ENCODE measurements at regions not wholly inside any gene's neighbourhood (a gene's known extent, or its start where the extent isn't known, plus 50 kb on each side); places are given as distances from the start of the nearest gene placed in this dataset.
"Not testable (repeated sequence)": the region's sequence is repeated elsewhere in the genome, so short reads cannot be mapped to it uniquely, and the experiment has no call there.

DNA sequence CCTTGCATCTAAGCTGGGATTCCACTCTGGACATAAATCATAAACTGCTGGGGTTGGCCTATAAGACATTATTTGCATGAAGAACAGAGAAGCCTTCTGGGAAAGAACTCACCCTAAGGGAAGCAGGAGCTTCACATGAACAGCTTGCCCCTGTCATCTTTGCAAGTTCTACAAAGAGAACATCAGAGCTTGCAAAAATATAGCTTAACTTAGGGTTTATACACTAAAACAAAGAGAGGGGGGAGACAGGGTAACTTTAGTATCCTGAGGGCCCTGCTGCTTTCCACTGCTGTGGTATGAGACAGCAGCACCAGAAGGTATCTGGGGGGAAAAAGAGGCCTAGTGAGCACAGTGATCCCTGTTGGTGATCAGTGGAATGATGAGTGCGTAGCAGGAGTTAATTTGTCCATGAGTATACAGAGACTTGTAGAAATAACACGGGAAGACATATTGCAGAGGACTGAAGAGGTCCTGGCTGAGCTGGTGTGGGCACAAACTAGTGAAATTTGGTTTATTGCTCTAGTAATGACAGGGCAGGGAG, 116.1 kb upstream of the TSC22D1 start:
- no peak for DNase-seq (ENCODE audit: low read depth in 6 of 9, low spot score in 9 of 9)
- H3K27me3 ChIP-seq (ENCODE audit: control insufficient read depth in 2 of 2, insufficient read depth in 1 of 2, low read length in 1 of 2) = no peaks in the 10 kb centered on the region
- H3K4me1 ChIP-seq (ENCODE audit: control insufficient read depth in 2 of 2, insufficient read depth in 2 of 2, low read length in 2 of 2) = no peaks in the 10 kb centered on the region
- no peak overlapping the region for H3K27ac ChIP-seq (ENCODE audit: low read depth in 1 of 2, low read length in 1 of 2)
- H3K36me3 ChIP-seq (ENCODE audit: control insufficient read depth in 2 of 2, insufficient read depth in 2 of 2, low read length in 1 of 2) = no peaks in the 10 kb centered on the region
- no peak overlapping the region for H3K4me3 ChIP-seq (ENCODE audit: low read length in 2 of 2)
- WGBS = 95% methylated on average over 2 of the region's 2 CpGs
- no peaks in the 10 kb centered on the region for H3K9me3 ChIP-seq (ENCODE audit: control insufficient read depth in 2 of 2, insufficient read depth in 1 of 2, low read length in 1 of 2)

DNA sequence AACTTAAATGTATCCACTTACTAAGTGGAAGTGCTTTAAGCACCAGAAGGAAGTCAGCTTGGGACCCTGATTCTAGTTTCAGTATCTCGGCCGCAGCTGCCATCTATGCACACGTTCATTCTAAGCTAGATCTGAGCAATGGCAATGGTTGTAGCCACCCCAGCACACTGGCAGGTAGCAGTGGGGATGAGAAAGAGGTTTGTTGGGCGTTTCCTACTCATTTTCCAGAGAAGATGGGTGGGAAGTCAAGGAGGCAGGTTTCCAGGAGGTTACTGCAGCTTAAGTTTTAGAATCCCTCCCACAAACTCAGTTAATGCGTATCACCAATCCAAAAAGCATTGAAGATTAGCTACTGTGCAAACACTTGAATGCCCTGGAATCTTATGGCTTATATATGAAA, 114.2 kb upstream of the TSC22D1 start:
- DNase-seq (ENCODE audit: low read depth in 6 of 9, low spot score in 9 of 9) = no peak
- H3K27me3 ChIP-seq (ENCODE audit: control insufficient read depth in 2 of 2, insufficient read depth in 1 of 2, low read length in 1 of 2) = no peaks in the 10 kb centered on the region
- H3K27ac ChIP-seq (ENCODE audit: low read depth in 1 of 2, low read length in 1 of 2) = no peak overlapping the region
- no peak overlapping the region for H3K4me3 ChIP-seq (ENCODE audit: low read length in 2 of 2)
- WGBS = 95% methylated on average over 5 of the region's 5 CpGs
- H3K4me1 ChIP-seq (ENCODE audit: control insufficient read depth in 2 of 2, insufficient read depth in 2 of 2, low read length in 2 of 2) = no peaks in the 10 kb centered on the region
- H3K9me3 ChIP-seq (ENCODE audit: control insufficient read depth in 2 of 2, insufficient read depth in 1 of 2, low read length in 1 of 2) = no peaks in the 10 kb centered on the region
- no peaks in the 10 kb centered on the region for H3K36me3 ChIP-seq (ENCODE audit: control insufficient read depth in 2 of 2, insufficient read depth in 2 of 2, low read length in 1 of 2)

DNA sequence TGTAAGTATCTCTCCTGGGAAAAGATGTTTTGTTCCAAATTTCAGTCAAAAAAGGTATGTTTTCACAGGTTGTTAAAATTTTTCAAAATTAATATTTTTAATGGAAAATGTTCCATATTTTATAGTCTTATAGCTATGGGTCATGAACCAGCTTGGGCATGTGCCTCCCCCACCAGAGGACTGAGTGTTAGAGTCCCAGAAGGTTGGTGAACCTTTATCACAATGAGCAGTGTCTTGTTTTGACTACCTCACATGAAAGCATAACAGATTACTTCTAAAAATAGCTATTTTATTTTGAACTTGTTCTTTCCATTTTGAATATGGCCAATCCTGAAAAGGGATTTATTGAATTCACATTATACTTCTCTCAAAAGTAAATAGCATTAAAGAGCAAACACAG, 112.5 kb upstream of the TSC22D1 start:
- no peak for DNase-seq (ENCODE audit: low read depth in 6 of 9, low spot score in 9 of 9)
- H3K27ac ChIP-seq (ENCODE audit: low read depth in 1 of 2, low read length in 1 of 2) = no peak overlapping the region
- no peak overlapping the region for H3K4me3 ChIP-seq (ENCODE audit: low read length in 2 of 2)
- no peaks in the 10 kb centered on the region for H3K27me3 ChIP-seq (ENCODE audit: control insufficient read depth in 2 of 2, insufficient read depth in 1 of 2, low read length in 1 of 2)
- no peaks in the 10 kb centered on the region for H3K36me3 ChIP-seq (ENCODE audit: control insufficient read depth in 2 of 2, insufficient read depth in 2 of 2, low read length in 1 of 2)
- H3K4me1 ChIP-seq (ENCODE audit: control insufficient read depth in 2 of 2, insufficient read depth in 2 of 2, low read length in 2 of 2) = no peaks in the 10 kb centered on the region
- H3K9me3 ChIP-seq (ENCODE audit: control insufficient read depth in 2 of 2, insufficient read depth in 1 of 2, low read length in 1 of 2) = no peaks in the 10 kb centered on the region

DNA sequence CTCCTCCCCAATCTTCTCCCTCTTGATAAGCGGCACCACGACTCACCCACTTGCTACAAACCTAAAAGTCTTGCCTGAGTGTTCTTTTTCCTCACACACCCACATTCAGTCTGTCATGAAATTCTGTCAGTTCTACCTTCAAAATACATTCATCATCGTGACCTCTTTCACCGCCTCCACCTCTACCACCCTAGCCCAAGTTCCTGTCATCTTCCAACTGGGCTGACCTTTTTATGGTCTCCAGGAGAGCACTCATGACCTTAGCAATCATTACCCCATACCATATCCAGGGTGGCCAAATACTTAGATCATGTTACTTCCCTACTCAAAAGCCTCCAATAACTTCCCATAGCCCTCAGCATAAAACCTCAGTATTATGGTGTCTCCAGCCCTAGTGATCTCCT, 110.4 kb upstream of the TSC22D1 start:
- Histone ChIP-seq H3K4me1 (ENCODE audit: control insufficient read depth in 2 of 2, insufficient read depth in 2 of 2, low read length in 2 of 2) (no peaks in the 10 kb centered on the region), H3K4me3 (ENCODE audit: low read length in 2 of 2) (no peak overlapping the region), H3K27ac (ENCODE audit: low read depth in 1 of 2, low read length in 1 of 2) (no peak overlapping the region), H3K27me3 (ENCODE audit: control insufficient read depth in 2 of 2, insufficient read depth in 1 of 2, low read length in 1 of 2) (no peaks in the 10 kb centered on the region), H3K36me3 (ENCODE audit: control insufficient read depth in 2 of 2, insufficient read depth in 2 of 2, low read length in 1 of 2) (no peaks in the 10 kb centered on the region), H3K9me3 (ENCODE audit: control insufficient read depth in 2 of 2, insufficient read depth in 1 of 2, low read length in 1 of 2) (no peaks in the 10 kb centered on the region)
- WGBS = 98% methylated on average over 4 of the region's 4 CpGs
- no peak for DNase-seq (ENCODE audit: low read depth in 6 of 9, low spot score in 9 of 9)

DNA sequence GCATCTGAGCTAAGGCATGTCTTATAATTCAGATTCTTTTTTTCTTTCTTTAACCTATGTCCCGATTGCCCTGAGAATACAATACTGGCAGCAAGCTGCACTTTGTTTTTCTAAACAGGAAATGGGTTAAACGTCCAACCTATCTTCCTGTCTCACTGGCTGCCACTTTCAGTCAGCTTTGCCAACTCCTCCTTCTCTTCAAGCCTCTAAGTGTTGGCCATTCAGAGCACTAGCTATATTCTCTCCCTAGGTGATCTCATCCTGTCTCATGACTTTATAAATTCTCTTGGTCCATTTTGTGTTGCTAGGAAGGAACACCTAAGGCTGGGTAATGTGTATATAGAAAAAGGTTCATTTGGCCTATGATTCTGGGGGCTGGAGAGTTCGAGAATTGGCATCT, 109.5 kb upstream of the TSC22D1 start:
- H3K4me3 ChIP-seq (ENCODE audit: low read length in 2 of 2) = no peak overlapping the region
- no peaks in the 10 kb centered on the region for H3K36me3 ChIP-seq (ENCODE audit: control insufficient read depth in 2 of 2, insufficient read depth in 2 of 2, low read length in 1 of 2)
- no peak overlapping the region for H3K27ac ChIP-seq (ENCODE audit: low read depth in 1 of 2, low read length in 1 of 2)
- WGBS = 59% methylated on average over 3 of the region's 3 CpGs
- peaks cover 0 to 4% of the 10 kb centered on the region in 2 donors for H3K9me3 ChIP-seq (ENCODE audit: control insufficient read depth in 2 of 2, insufficient read depth in 1 of 2, low read length in 1 of 2)
- no peak for DNase-seq (ENCODE audit: low read depth in 6 of 9, low spot score in 9 of 9)
- no peaks in the 10 kb centered on the region for H3K27me3 ChIP-seq (ENCODE audit: control insufficient read depth in 2 of 2, insufficient read depth in 1 of 2, low read length in 1 of 2)
- H3K4me1 ChIP-seq (ENCODE audit: control insufficient read depth in 2 of 2, insufficient read depth in 2 of 2, low read length in 2 of 2) = no peaks in the 10 kb centered on the region

DNA sequence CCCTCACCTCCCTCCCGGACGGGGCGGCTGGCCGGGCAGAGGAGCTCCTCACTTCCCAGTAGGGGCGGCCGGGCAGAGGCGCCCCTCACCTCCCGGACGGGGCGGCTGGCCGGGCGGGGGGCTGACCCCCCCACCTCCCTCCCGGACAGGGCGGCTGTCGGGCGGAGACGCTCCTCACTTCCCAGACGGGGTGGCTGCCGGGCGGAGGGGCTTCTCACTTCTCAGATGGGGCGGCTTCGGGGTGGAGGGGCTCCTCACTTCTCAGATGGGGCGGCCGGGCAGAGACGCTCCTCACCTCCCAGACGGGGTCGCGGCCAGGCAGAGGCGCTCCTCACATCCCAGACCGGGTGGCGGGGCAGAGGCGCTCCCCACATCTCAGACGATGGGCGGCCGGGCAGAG, 106.3 kb upstream of the TSC22D1 start:
- DNase-seq (ENCODE audit: low read depth in 6 of 9, low spot score in 9 of 9); H3K27ac ChIP-seq (ENCODE audit: low read depth in 1 of 2, low read length in 1 of 2); H3K4me3 ChIP-seq (ENCODE audit: low read length in 2 of 2); H3K27me3 ChIP-seq (ENCODE audit: control insufficient read depth in 2 of 2, insufficient read depth in 1 of 2, low read length in 1 of 2); H3K36me3 ChIP-seq (ENCODE audit: control insufficient read depth in 2 of 2, insufficient read depth in 2 of 2, low read length in 1 of 2); H3K9me3 ChIP-seq (ENCODE audit: control insufficient read depth in 2 of 2, insufficient read depth in 1 of 2, low read length in 1 of 2); H3K4me1 ChIP-seq (ENCODE audit: control insufficient read depth in 2 of 2, insufficient read depth in 2 of 2, low read length in 2 of 2): not testable (repeated sequence)
- over 99% methylated on average over 30 of the region's 35 CpGs for WGBS

DNA sequence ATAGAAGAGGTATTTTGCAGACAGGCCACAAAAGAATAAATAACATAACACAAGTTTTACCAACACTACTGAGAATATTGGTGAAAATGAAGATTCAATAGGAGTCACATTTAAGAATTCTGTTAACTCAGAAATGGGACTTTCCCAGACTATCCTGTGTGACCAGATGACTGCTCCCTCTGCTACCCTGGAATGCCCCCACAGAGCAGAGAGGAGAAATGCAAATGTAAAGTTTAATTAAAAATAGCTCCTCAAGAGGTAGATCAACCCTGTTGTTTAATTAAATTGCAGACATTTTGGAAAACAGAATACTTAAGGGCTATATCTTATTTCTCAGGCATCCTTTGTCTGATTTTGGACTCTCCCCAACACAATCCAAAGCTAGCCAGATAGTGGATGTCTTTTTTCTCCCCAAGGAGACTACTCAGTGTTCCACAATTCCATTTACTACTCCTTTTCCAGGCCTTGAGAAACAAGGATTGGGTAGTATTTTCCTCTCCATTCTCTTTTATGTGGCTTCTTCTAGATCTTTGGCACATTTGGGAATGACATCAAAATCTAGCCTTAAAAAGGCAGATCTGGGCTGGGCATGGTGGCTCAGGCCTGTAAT, 104.7 kb upstream of the TSC22D1 start:
- peaks cover 0 to 4% of the 10 kb centered on the region in 2 donors for H3K9me3 ChIP-seq (ENCODE audit: control insufficient read depth in 2 of 2, insufficient read depth in 1 of 2, low read length in 1 of 2)
- no peak overlapping the region for H3K4me3 ChIP-seq (ENCODE audit: low read length in 2 of 2)
- H3K36me3 ChIP-seq (ENCODE audit: control insufficient read depth in 2 of 2, insufficient read depth in 2 of 2, low read length in 1 of 2) = no peaks in the 10 kb centered on the region
- DNase-seq (ENCODE audit: low read depth in 6 of 9, low spot score in 9 of 9) = no peak
- no peaks in the 10 kb centered on the region for H3K27me3 ChIP-seq (ENCODE audit: control insufficient read depth in 2 of 2, insufficient read depth in 1 of 2, low read length in 1 of 2)
- H3K4me1 ChIP-seq (ENCODE audit: control insufficient read depth in 2 of 2, insufficient read depth in 2 of 2, low read length in 2 of 2) = no peaks in the 10 kb centered on the region
- H3K27ac ChIP-seq (ENCODE audit: low read depth in 1 of 2, low read length in 1 of 2) = no peak overlapping the region

DNA sequence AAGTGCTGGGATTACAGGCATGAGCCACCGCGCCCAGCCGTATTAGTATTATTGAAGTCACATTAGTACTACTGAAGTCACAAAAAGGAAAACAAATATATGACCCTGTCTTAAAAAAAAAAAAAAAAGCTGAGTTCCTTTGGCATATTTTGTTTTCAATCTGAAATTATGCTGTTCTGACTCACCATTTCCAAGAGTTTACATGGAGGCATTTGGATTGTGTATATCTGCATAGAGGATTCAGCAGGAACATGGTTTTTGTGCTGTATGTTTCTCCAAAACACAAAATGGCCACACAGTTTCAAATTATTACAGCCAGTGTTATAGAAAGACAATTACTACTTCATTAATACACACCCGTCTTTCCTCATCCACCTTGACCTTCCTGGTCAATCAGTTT, 103.5 kb upstream of the TSC22D1 start:
- no peak for DNase-seq (ENCODE audit: low read depth in 6 of 9, low spot score in 9 of 9)
- no peak overlapping the region for H3K4me3 ChIP-seq (ENCODE audit: low read length in 2 of 2)
- H3K4me1 ChIP-seq (ENCODE audit: control insufficient read depth in 2 of 2, insufficient read depth in 2 of 2, low read length in 2 of 2) = no peaks in the 10 kb centered on the region
- no peaks in the 10 kb centered on the region for H3K27me3 ChIP-seq (ENCODE audit: control insufficient read depth in 2 of 2, insufficient read depth in 1 of 2, low read length in 1 of 2)
- no peaks in the 10 kb centered on the region for H3K36me3 ChIP-seq (ENCODE audit: control insufficient read depth in 2 of 2, insufficient read depth in 2 of 2, low read length in 1 of 2)
- no peak overlapping the region for H3K27ac ChIP-seq (ENCODE audit: low read depth in 1 of 2, low read length in 1 of 2)
- WGBS = 74% methylated on average over 4 of the region's 4 CpGs
- H3K9me3 ChIP-seq (ENCODE audit: control insufficient read depth in 2 of 2, insufficient read depth in 1 of 2, low read length in 1 of 2) = peaks cover 0 to 4% of the 10 kb centered on the region in 2 donors

DNA sequence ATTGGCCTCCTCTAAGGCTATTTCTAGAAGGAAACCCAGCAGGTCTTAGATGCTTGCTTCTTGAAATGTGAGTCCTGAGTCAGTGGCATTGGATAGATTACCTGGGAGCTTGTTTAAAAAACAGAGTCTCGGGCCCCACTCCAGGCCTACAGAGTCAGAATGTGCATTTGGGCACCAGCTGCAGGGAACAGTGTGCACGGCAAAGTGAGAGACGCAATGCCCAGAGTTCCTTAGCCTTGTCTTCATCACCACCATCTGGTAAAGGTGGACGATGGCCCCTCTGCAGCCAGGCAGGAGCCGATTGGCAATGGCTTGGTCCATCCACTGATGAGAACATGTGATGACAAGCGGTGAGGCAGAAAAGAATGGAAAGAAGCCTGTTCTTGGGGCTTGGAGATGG, 102.1 kb upstream of the TSC22D1 start:
- H3K27ac ChIP-seq (ENCODE audit: low read depth in 1 of 2, low read length in 1 of 2) = no peak overlapping the region
- H3K36me3 ChIP-seq (ENCODE audit: control insufficient read depth in 2 of 2, insufficient read depth in 2 of 2, low read length in 1 of 2) = no peaks in the 10 kb centered on the region
- DNase-seq (ENCODE audit: low read depth in 6 of 9, low spot score in 9 of 9) = no peak
- 98% methylated on average over 6 of the region's 6 CpGs for WGBS
- no peak overlapping the region for H3K4me3 ChIP-seq (ENCODE audit: low read length in 2 of 2)
- peaks cover 0 to 2% of the 10 kb centered on the region in 2 donors for H3K4me1 ChIP-seq (ENCODE audit: control insufficient read depth in 2 of 2, insufficient read depth in 2 of 2, low read length in 2 of 2)
- H3K9me3 ChIP-seq (ENCODE audit: control insufficient read depth in 2 of 2, insufficient read depth in 1 of 2, low read length in 1 of 2) = peaks cover 0 to 4% of the 10 kb centered on the region in 2 donors
- H3K27me3 ChIP-seq (ENCODE audit: control insufficient read depth in 2 of 2, insufficient read depth in 1 of 2, low read length in 1 of 2) = no peaks in the 10 kb centered on the region
